IPS DF 4.7 (cell line): ENCODE measurements at regions not wholly inside any gene's neighbourhood (a gene's known extent, or its start where the extent isn't known, plus 50 kb on each side); places are given as distances from the start of the nearest gene placed in this dataset.
A peak's percentile ranks its signal among the peaks of the same experiment; 100 is the strongest.

ENCODE experiments used
- DNase-seq: peaks from one replicate; pipeline ENCODE4 v3.0.0-alpha.2; 2013; ENCODE audit warnings: low spot score; ENCODE audit errors: extremely low read depth

DNA sequence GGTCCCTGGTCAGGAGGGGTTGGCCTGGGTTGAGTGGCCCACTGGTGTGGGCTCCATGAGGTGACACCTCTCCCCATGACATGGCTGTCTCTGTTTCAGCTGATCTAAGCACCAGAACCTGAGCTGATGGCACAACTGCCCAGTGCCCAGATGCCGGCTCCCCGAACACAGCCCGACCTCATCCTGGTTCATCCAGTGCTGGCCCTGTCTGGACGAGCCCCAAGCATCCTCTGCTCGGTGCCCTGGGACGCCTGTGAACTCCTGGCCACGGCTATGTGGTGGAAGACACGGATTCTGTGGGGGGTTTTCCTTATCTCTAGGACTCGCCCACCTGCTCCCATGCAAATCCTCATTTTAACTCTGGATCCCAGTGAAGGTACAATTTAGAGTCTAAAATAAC is 389.2 kb downstream of the SHANK2 start:
- no peak for DNase-seq

DNA sequence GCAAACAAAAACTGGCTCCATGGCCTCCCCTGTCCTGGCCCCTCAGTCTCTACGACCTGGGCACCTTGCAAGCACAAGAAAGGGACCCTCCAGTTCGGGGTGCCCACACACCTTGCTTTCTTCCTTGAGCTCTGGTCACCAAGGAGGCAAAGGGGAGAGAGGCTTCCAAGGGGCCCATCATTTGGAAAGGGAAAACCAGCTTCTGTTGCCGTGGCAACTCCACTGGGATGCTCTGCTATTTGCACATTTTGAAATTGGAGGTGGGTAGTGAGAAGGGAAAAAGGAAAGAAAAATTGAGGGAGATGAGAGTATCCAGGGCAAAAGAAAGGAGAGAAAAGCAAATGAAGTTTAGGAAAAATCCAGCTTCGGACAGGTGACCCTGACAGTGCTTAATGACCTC is 388.4 kb downstream of the SHANK2 start:
- no peak for DNase-seq

DNA sequence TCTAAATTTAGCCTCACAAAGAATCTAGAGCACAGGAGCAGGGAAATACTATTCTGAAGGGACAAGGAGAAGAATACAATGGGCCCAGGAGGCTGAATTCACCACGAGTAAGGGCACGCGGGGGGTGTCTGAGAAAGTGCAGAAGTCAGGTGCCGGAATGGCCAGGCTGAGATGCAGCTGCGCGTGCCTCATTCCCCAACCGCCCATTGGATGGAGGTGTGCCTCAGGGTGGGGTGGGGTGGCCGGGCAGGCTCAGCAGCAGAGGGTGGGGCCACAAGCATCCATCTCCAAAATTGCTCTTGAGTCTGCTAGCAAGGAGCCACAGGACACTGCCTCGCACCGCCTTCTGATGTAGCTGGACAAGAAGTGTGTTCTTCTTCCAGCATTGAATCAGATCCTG is 387.0 kb downstream of the SHANK2 start:
- no peak for DNase-seq

DNA sequence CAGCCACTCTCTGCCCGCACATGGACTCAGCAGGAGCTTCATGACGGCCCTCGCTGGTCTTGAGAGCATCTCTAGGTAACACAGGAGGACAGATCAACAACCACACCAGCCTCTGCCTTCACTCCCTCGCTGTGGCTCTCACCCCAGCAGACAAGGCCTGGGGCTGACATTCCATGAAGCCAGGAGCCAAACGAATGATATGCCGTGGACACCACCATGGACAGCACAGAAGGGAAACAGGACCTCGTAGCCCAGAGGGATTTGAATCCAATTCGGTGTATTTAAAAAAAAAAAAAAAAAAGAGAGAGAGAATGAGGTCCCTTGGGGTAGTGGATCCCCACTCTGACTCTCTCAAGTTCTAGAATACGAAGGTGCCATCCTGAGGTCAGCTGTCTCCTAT is 385.5 kb downstream of the SHANK2 start:
- DNase-seq, result no peak

DNA sequence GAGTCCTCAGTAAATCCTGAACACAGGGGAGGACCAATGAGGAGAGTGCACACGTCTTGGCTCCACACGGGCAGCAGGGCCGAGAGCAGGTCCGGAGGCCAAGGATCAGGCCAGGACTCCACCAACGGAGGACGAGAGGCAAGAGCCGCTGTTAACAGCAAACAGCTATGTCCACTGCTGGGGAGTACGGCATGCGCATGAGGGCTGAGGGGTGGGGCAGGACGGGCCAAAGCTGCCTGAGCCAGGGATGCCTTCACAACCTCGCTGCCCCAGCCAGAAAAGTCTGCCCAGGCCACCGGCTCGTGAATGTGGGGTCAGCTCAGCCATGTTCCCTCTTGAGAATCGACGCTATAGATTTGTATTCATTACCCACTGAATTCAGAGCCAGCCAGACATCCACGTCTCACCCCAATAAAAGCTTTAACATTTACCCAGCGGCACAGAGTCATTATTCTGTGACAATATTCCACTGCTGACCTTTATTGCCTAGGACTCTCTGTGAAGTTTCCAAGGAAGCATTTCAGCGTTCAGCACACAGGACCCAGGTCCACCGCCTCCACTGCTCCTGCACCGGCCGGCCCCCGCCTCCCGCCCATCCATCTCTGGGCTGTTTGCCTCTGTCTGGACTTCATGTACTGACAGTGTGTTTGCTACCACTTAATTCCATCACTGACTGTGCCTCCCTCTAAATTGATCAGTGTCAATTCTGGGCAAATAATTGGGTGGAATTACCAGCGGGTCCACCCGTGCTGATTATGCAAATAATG is 384.9 kb downstream of the SHANK2 start:
- no peak for DNase-seq

GRCh38 chr11:70868341-70868885 is 384.0 kb downstream of the SHANK2 start:
- no peak for DNase-seq

DNA sequence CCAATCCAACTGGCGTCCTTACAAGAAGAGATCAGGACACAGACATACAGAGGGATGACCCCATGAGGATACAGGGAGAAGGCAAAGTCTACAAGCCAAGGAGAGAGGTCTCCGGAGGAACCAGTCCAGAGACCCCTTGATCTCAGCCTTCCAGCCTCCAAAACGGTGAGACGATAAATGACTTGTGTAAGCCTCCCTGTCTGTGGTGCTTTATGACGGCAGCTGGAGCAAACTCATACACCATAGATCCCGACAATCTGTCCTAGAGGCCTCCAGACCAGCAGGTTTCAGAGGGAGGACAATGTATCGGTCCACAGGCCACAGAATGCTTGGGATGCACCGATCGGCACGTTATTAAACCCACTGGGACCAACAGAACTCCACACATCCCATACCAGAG is 383.3 kb downstream of the SHANK2 start:
- DNase-seq, result no peak

DNA sequence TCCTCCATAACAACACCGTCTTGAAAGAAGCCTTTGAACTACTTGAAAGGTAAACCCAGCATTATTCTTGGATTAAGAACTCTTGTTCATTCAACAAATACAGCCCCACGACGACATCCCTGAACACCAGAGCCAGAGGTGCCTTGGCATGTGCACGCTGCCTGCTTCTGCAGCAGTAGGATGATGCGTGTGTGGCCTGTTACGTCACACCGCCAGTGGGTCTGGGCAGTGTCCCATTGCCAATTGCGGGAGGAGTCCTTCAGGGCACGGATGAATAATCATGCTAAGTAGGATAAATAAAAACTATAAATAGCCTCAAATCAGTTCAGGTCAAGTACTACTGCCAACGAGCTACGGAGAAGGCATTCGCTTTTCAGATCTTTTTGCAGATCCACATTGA is 380.5 kb downstream of the SHANK2 start:
- no peak for DNase-seq

- no peak for DNase-seq
Measured at GRCh38 chr11:70872299-70872698, 380.1 kb downstream of the SHANK2 start.

- peak; percentile 22 for DNase-seq
Measured at GRCh38 chr11:70872955-70873735, 379.2 kb downstream of the SHANK2 start.

DNA sequence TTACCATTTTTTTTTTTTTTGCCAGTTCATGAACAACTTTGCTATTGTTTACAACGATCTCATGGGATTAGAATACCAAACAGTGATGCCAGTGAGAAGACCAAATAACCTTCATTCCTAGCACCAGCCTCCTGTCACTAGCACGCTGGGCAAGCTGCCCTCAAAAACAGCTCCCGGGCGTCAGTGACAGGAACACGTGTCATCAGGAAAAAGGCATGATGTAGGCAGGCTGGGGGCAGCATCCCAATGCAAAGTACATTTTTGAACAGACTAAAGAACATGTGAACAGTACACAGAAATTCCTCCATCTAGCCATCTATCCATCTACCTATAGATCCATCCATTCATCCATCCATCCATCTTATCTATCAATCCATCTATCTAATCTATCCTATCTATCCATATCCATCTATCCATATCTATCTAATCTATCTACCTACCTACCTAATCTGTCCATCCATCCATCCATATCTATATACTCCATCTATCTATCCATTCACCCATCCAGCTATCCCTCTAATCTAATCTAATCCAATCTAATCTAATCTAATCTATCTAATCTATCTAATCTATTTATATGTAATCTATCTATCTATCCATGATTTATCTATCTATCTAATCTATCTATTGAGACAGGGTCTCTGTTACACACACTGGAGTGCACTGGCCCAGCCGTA is 378.5 kb downstream of the SHANK2 start:
- no peak for DNase-seq

DNA sequence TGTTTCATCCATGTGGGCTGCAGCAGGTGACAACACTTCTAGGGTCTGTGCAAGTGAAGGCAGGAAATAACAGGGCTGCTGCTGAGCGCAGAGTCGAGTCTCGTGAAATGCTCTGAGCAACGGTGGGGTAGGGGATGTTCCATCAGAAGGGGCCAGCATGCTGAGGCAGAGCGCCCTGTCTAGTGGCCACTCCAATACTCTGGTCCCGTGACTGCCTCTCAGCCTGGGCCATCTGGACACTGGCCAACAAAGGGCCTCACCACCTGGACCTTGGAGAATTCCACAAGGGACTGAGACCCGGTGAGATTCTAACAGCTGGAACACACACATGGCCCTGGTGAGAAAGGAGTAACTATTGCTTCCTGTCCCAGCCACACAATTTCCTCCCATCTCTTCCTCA is 375.7 kb downstream of the SHANK2 start:
- no peak for DNase-seq

DNA sequence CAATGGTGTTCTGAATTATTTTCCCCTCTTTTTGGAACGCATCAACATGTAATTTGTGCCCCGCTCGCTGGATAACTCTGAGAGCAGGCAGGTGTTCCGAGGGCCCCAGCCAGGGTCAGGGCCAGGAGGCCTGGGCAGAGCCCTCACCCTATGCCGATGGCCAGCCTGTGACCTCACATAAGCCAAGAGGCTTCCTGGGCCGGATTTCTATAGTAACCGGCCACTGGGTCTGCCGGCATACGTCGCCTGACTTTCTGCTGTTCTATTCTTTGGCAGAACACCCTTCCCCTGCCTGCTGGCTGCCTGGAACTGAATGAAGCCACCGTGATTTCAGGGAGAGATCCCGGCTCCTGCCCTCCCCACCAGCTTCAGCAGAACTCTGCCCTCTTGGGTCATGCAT is 375.2 kb downstream of the SHANK2 start:
- no peak for DNase-seq

- DNase-seq, result no peak
Measured at GRCh38 chr11:70878366-70878765, 374.0 kb downstream of the SHANK2 start.

GRCh38 chr11:70879601-70880285 is 372.6 kb downstream of the SHANK2 start:
- DNase-seq, result no peak

DNA sequence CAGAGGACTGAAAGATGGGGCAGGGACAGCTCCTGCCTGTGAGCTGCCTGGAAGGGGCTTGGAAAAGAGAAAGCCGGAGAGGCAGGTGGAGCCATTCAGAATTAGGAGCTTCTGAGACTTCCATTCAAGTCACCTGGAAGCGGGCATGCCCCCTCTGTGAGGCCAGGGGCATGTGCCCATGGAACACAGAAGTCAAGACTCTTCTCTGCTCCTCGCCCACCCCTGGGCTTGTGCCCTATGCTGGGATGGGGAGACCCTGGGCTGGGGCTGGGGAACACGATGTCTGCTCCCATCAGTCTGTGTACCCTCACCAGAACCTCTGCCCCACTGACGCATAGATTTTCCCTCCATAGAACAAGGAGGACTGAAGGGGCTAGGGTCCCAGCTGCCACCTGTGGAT is 372.0 kb downstream of the SHANK2 start:
- DNase-seq, result no peak

GRCh38 chr11:70881948-70882715 is 370.2 kb downstream of the SHANK2 start:
- no peak for DNase-seq

- no peak for DNase-seq
Measured at GRCh38 chr11:70882716-70883085, 369.7 kb downstream of the SHANK2 start.

- DNase-seq, result no peak
Measured at GRCh38 chr11:70883323-70883940, 368.9 kb downstream of the SHANK2 start.

DNA sequence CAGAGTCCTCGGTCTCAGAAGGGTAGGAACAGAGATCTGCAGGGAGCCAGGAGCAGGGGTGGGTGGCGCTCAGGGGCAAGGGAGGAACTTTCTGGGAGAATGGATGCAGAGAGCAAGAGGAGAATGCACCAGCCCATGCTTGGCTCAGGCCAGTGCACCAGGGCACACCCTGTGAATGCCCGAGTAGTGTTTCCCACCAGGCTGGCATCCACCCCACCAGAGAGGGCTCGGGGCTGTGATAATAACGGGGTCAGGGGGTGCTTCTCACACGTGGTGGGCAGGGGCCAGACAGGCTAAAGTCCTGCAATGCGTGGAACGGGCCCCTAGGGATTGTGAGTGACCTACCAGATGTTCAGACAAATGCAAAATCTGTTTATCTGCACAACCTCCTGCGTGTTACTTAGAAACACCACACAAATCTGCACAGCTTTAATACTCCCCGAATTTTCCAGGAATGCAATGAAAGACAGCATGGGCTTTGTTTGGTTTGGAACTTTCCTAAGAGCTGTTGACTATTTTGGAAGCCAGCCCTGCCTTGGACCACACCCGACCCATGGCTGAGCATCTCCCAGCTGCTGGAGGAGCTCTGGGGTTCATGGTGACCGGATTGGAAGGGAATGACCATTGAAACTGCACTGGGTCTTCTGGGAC is 368.3 kb downstream of the SHANK2 start:
- no peak for DNase-seq
